HEK293 (cell line): ENCODE measurements at regions not wholly inside any gene's neighbourhood (a gene's known extent, or its start where the extent isn't known, plus 50 kb on each side); places are given as distances from the start of the nearest gene placed in this dataset.

Experiments
- BCL11A ChIP-seq: fragments of 450-650 bp; formaldehyde crosslinking; IDR thresholded peaks from 2 replicates; pipeline ENCODE4 v1.5.1; 2016; ENCODE audit warnings: low read depth, missing biosample characterization, missing genetic modification characterization
- ELK4 ChIP-seq: IDR thresholded peaks from 2 replicates; pipeline ENCODE4 v1.6.1; 2011; ENCODE audit warnings: mild to moderate bottlenecking, low read depth, low read length, borderline replicate concordance
- FEZF1 ChIP-seq: fragments of 450-650 bp; formaldehyde crosslinking; IDR thresholded peaks from 2 replicates; pipeline ENCODE4 v1.5.1; 2016; ENCODE audit warnings: missing biosample characterization, missing genetic modification characterization
- GLI2 ChIP-seq: fragments of 450-650 bp; formaldehyde crosslinking; IDR thresholded peaks from 2 replicates; pipeline ENCODE4; 2017; ENCODE audit warnings: missing biosample characterization, missing genetic modification characterization, low read depth, borderline replicate concordance
- GLIS1 ChIP-seq: fragments of 450-650 bp; formaldehyde crosslinking; IDR thresholded peaks from 2 replicates; pipeline ENCODE4 v1.5.1; 2016; ENCODE audit warnings: missing biosample characterization, missing genetic modification characterization
- KLF1 ChIP-seq: fragments of 450-650 bp; formaldehyde crosslinking; IDR thresholded peaks from 2 replicates; pipeline ENCODE4 v1.5.1; 2016; ENCODE audit warnings: missing biosample characterization, missing genetic modification characterization
- OSR2 ChIP-seq: fragments of 450-650 bp; formaldehyde crosslinking; IDR thresholded peaks from 2 replicates; pipeline ENCODE4 v1.5.1; 2016; ENCODE audit warnings: missing biosample characterization, missing genetic modification characterization
- PRDM1 ChIP-seq: fragments of 450-650 bp; formaldehyde crosslinking; IDR thresholded peaks from 2 replicates; pipeline ENCODE4; 2016; ENCODE audit warnings: missing biosample characterization, missing genetic modification characterization
- SCRT2 ChIP-seq: fragments of 450-650 bp; formaldehyde crosslinking; IDR thresholded peaks from 2 replicates; pipeline ENCODE4 v1.5.1; 2016; ENCODE audit warnings: missing biosample characterization, missing genetic modification characterization
- SETDB1 ChIP-seq: IDR thresholded peaks from one replicate; pipeline ENCODE4 v1.6.1; 2017; ENCODE audit warnings: mild to moderate bottlenecking, low read length, moderate library complexity, mixed read lengths; ENCODE audit not compliant: insufficient read length
- TCF7L2 ChIP-seq: IDR thresholded peaks from 2 replicates; pipeline ENCODE4 v1.6.1; 2011; ENCODE audit warnings: low read depth, mild to moderate bottlenecking, inconsistent platforms, low read length, moderate library complexity, borderline replicate concordance
- YY1 ChIP-seq: fragments of 450-650 bp; formaldehyde crosslinking; IDR thresholded peaks from 2 replicates; pipeline ENCODE4 v1.5.1; 2018; ENCODE audit warnings: missing biosample characterization, missing genetic modification characterization
- ZIC2 ChIP-seq: fragments of 450-650 bp; formaldehyde crosslinking; IDR thresholded peaks from 2 replicates; pipeline ENCODE4 v1.5.1; 2016; ENCODE audit warnings: missing biosample characterization, missing genetic modification characterization
- ZNF133 ChIP-seq: fragments of 450-650 bp; formaldehyde crosslinking; IDR thresholded peaks from 2 replicates; pipeline ENCODE4 v1.5.1; 2016; ENCODE audit warnings: missing biosample characterization, missing genetic modification characterization
- ZNF138 ChIP-seq: fragments of 450-650 bp; formaldehyde crosslinking; IDR thresholded peaks from 2 replicates; pipeline ENCODE4 v1.5.1; 2016; ENCODE audit warnings: missing biosample characterization, missing genetic modification characterization, borderline replicate concordance
- ZNF157 ChIP-seq: fragments of 450-650 bp; formaldehyde crosslinking; IDR thresholded peaks from 2 replicates; pipeline ENCODE4 v1.5.1; 2016; ENCODE audit warnings: missing biosample characterization, missing genetic modification characterization
- ZNF169 ChIP-seq: fragments of 450-650 bp; formaldehyde crosslinking; IDR thresholded peaks from 2 replicates; pipeline ENCODE4 v1.5.1; 2016; ENCODE audit warnings: missing biosample characterization, missing genetic modification characterization
- ZNF280D ChIP-seq: fragments of 450-650 bp; formaldehyde crosslinking; IDR thresholded peaks from 2 replicates; pipeline ENCODE4 v1.5.1; 2016; ENCODE audit warnings: missing biosample characterization, missing genetic modification characterization
- ZNF292 ChIP-seq: fragments of 450-650 bp; formaldehyde crosslinking; IDR thresholded peaks from 2 replicates; pipeline ENCODE4 v1.5.1; 2016; ENCODE audit warnings: low read depth, missing biosample characterization, missing genetic modification characterization, borderline replicate concordance
- ZNF362 ChIP-seq: fragments of 450-650 bp; formaldehyde crosslinking; IDR thresholded peaks from 2 replicates; pipeline ENCODE4 v1.5.1; 2016; ENCODE audit warnings: missing biosample characterization, missing genetic modification characterization
- ZNF426 ChIP-seq: fragments of 450-650 bp; formaldehyde crosslinking; IDR thresholded peaks from 2 replicates; pipeline ENCODE4 v1.5.1; 2017; ENCODE audit warnings: missing biosample characterization, missing genetic modification characterization, mild to moderate bottlenecking, inconsistent platforms, moderate library complexity
- ZNF449 ChIP-seq: fragments of 450-650 bp; formaldehyde crosslinking; IDR thresholded peaks from 2 replicates; pipeline ENCODE4 v1.5.1; 2017; ENCODE audit warnings: missing biosample characterization, mild to moderate bottlenecking, missing genetic modification characterization, moderate library complexity
- ZNF48 ChIP-seq: fragments of 450-650 bp; formaldehyde crosslinking; IDR thresholded peaks from 2 replicates; pipeline ENCODE4 v1.5.1; 2016; ENCODE audit warnings: missing biosample characterization, missing genetic modification characterization
- ZNF514 ChIP-seq: fragments of 450-650 bp; formaldehyde crosslinking; IDR thresholded peaks from 2 replicates; pipeline ENCODE4 v1.5.1; 2016; ENCODE audit warnings: missing biosample characterization, missing genetic modification characterization
- ZNF548 ChIP-seq: fragments of 450-650 bp; formaldehyde crosslinking; IDR thresholded peaks from 2 replicates; pipeline ENCODE4 v1.5.1; 2016; ENCODE audit warnings: missing biosample characterization, missing genetic modification characterization
- ZNF654 ChIP-seq: fragments of 450-650 bp; formaldehyde crosslinking; IDR thresholded peaks from 2 replicates; pipeline ENCODE4 v1.5.1; 2016; ENCODE audit warnings: low read depth, missing biosample characterization, missing genetic modification characterization
- ZNF701 ChIP-seq: fragments of 450-650 bp; formaldehyde crosslinking; IDR thresholded peaks from 2 replicates; pipeline ENCODE4 v1.5.1; 2016; ENCODE audit warnings: missing biosample characterization, missing genetic modification characterization
- ZNF768 ChIP-seq: fragments of 450-650 bp; formaldehyde crosslinking; IDR thresholded peaks from 2 replicates; pipeline ENCODE4 v1.5.1; 2018; ENCODE audit warnings: missing biosample characterization, mild to moderate bottlenecking, missing genetic modification characterization
- ZSCAN18 ChIP-seq: fragments of 450-650 bp; formaldehyde crosslinking; IDR thresholded peaks from 2 replicates; pipeline ENCODE4 v1.5.1; 2016; ENCODE audit warnings: missing biosample characterization, missing genetic modification characterization
- ZSCAN30 ChIP-seq: fragments of 450-650 bp; IDR thresholded peaks from 2 replicates; pipeline ENCODE4 v1.5.1; 2018; ENCODE audit warnings: missing biosample characterization, mild to moderate bottlenecking, missing genetic modification characterization, moderate library complexity

- no peak for TF ChIP-seq ZNF654 (tag by site-specific recombination)
- no peak for TF ChIP-seq SCRT2 (tag by site-specific recombination)
- TF ChIP-seq ZNF426 (tag by site-specific recombination): no peak
- TF ChIP-seq ZNF548 (tag by site-specific recombination): no peak
- no peak for TF ChIP-seq PRDM1 (tag by site-specific recombination)
- TF ChIP-seq ZSCAN18 (tag by site-specific recombination): no peak
- TF ChIP-seq ZNF280D (tag by site-specific recombination): no peak
- TF ChIP-seq TCF7L2: no peak
- no peak for TF ChIP-seq ZNF701 (tag by site-specific recombination)
- peak; percentile 70 for TF ChIP-seq ZNF449 (tag by site-specific recombination)
- TF ChIP-seq BCL11A (tag by site-specific recombination): peak; percentile 77; the same call in 1 of the 2 replicates
- no peak for TF ChIP-seq ZNF169
- peak; percentile 60 for TF ChIP-seq ZIC2 (tag by site-specific recombination)
- peak; percentile 72; the same call in 1 of the 2 replicates for TF ChIP-seq ZNF362
- TF ChIP-seq FEZF1 (tag by site-specific recombination): no peak
- TF ChIP-seq GLI2 (tag by site-specific recombination): no peak
- TF ChIP-seq ELK4: no peak
- TF ChIP-seq OSR2 (tag by site-specific recombination): no peak
- TF ChIP-seq ZNF133 (tag by site-specific recombination): no peak
- 0 out of 2 replicates have a peak, but pooled peaks have one; percentile 19 for TF ChIP-seq KLF1 (tag by site-specific recombination)
- TF ChIP-seq ZSCAN30 (tag by site-specific recombination): no peak; the same call in 1 of the 2 replicates
- TF ChIP-seq ZNF514 (tag by site-specific recombination): no peak
- TF ChIP-seq SETDB1: no peak
- TF ChIP-seq ZNF768 (tag by site-specific recombination): no peak
- TF ChIP-seq ZNF48 (tag by site-specific recombination): no peak
- peak; percentile 53; the same call in 1 of the 2 replicates for TF ChIP-seq GLIS1 (tag by site-specific recombination)
- no peak for TF ChIP-seq YY1 (tag by site-specific recombination)
- no peak for TF ChIP-seq ZNF157 (tag by site-specific recombination)
- TF ChIP-seq ZNF138 (tag by site-specific recombination): no peak
- TF ChIP-seq ZNF292 (tag by site-specific recombination): no peak
These were observed 49.6 kb upstream of the PSD2 start (continued) for GRCh38 chr5:139745800-139746690.
